A673 (cell line): ENCODE measurements at regions not wholly inside any gene's neighbourhood (a gene's known extent, or its start where the extent isn't known, plus 50 kb on each side); places are given as distances from the start of the nearest gene placed in this dataset.

Experiments
- EZH2 ChIP-seq: fragments of 200-600 bp; sonication (generic); IDR thresholded peaks from 2 replicates; pipeline ENCODE4 v1.6.1; 2017; ENCODE audit warnings: borderline replicate concordance, low read depth, mild to moderate bottlenecking, mixed read lengths, antibody characterized with exemption, low read length; ENCODE audit not compliant: poor library complexity, severe bottlenecking
- TF ChIP-seq, protein P1 (sequence below): fragments of 300-800, 200-600 bp; sonication (generic); conservative IDR thresholded peaks from 2 replicates; pipeline ENCODE4 v1.5.1; 2017; ENCODE audit warnings: low read depth, mild to moderate bottlenecking, antibody characterized with exemption, low read length, moderate library complexity, mixed read lengths

DNA sequence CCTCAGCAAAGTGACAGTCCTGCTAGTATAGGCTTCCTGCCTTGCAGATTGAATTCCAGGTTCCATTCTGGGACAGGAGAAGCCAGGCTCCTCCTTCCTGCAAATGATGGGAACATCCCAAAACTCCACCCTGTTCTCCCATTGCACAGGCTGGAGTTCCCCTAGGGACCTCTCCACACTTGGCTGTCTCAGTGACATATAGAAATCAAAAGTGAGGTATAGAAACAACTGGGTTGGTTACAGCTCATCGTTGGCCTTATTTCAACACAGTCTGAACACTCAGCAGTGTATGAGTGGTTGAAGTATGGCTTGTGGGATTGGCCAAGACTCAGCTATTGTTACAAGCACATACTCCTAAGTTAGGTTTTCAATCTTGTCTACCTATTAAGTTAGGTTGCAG, 157.8 kb upstream of the FTMT start:
- TF ChIP-seq, protein P1, sequence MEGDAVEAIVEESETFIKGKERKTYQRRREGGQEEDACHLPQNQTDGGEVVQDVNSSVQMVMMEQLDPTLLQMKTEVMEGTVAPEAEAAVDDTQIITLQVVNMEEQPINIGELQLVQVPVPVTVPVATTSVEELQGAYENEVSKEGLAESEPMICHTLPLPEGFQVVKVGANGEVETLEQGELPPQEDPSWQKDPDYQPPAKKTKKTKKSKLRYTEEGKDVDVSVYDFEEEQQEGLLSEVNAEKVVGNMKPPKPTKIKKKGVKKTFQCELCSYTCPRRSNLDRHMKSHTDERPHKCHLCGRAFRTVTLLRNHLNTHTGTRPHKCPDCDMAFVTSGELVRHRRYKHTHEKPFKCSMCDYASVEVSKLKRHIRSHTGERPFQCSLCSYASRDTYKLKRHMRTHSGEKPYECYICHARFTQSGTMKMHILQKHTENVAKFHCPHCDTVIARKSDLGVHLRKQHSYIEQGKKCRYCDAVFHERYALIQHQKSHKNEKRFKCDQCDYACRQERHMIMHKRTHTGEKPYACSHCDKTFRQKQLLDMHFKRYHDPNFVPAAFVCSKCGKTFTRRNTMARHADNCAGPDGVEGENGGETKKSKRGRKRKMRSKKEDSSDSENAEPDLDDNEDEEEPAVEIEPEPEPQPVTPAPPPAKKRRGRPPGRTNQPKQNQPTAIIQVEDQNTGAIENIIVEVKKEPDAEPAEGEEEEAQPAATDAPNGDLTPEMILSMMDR, result no peak
- TF ChIP-seq EZH2, result no peak
